GM18951 (cell line): ENCODE measurements at regions not wholly inside any gene's neighbourhood (a gene's known extent, or its start where the extent isn't known, plus 50 kb on each side); places are given as distances from the start of the nearest gene placed in this dataset.
"Not testable (repeated sequence)": the region's sequence is repeated elsewhere in the genome, so short reads cannot be mapped to it uniquely, and the experiment has no call there.

ENCODE experiments used
- POLR2A ChIP-seq: IDR thresholded peaks from 4 replicates; pipeline ENCODE4 v1.6.1; 2011; ENCODE audit warnings: mild to moderate bottlenecking; ENCODE audit not compliant: insufficient read length, insufficient read depth; ENCODE audit errors: extremely low read depth
- in situ Hi-C: fragments of 300-500 bp; cut with MboI; formaldehyde crosslinking; loops from one replicate; pipeline ENCODE4 v1.12.0; 2022; ENCODE audit warnings: low sequenced_read_pairs, mixed read lengths, inconsistent platforms; ENCODE audit not compliant: unreplicated experiment

GRCh38 chr5:124126504-124127217 is 614.7 kb downstream of the CSNK1G3 start:
- in situ Hi-C loops: no loop called here
- no peak for TF ChIP-seq POLR2A

- in situ Hi-C loops: no loop called here
- no peak for TF ChIP-seq POLR2A
Observed at GRCh38 chr5:124124711-124125229, 612.8 kb downstream of the CSNK1G3 start.

GRCh38 chr5:124121198-124121597 is 609.2 kb downstream of the CSNK1G3 start:
- TF ChIP-seq POLR2A: no peak
- in situ Hi-C loops: no loop called here

- in situ Hi-C loops: no loop called here
- TF ChIP-seq POLR2A: no peak
Observed at GRCh38 chr5:124114911-124115310, 602.9 kb downstream of the CSNK1G3 start.

GRCh38 chr5:124111886-124112285 is 599.9 kb downstream of the CSNK1G3 start:
- no peak for TF ChIP-seq POLR2A
- in situ Hi-C loops: no loop called here

- no peak for TF ChIP-seq POLR2A
- in situ Hi-C loops: no loop called here
Observed at GRCh38 chr5:124110942-124111341, 599.0 kb downstream of the CSNK1G3 start.

- TF ChIP-seq POLR2A: no peak
Observed at GRCh38 chr5:124105326-124105725, 593.3 kb downstream of the CSNK1G3 start.

GRCh38 chr5:124104821-124105220 is 592.8 kb downstream of the CSNK1G3 start:
- no peak for TF ChIP-seq POLR2A
- in situ Hi-C loops: no loop called here

More at GRCh38 chr5:124105326-124105725, 593.3 kb downstream of the CSNK1G3 start:
- in situ Hi-C loops: no loop called here

- in situ Hi-C loops: no loop called here
- TF ChIP-seq POLR2A: no peak
Observed at GRCh38 chr5:124104344-124104743, 592.4 kb downstream of the CSNK1G3 start.

GRCh38 chr5:124103671-124104070 is 591.7 kb downstream of the CSNK1G3 start:
- TF ChIP-seq POLR2A: no peak
- in situ Hi-C loops: no loop called here

GRCh38 chr5:124103056-124103455 is 591.1 kb downstream of the CSNK1G3 start:
- in situ Hi-C loops: not testable (repeated sequence)

- in situ Hi-C loops: no loop called here
- TF ChIP-seq POLR2A: no peak
Observed at GRCh38 chr5:124102486-124102885, 590.5 kb downstream of the CSNK1G3 start.

- no peak for TF ChIP-seq POLR2A
- in situ Hi-C loops: no loop called here
Observed at GRCh38 chr5:124093658-124094057, 581.7 kb downstream of the CSNK1G3 start.

- TF ChIP-seq POLR2A: no peak
- in situ Hi-C loops: no loop called here
Observed at GRCh38 chr5:124090115-124090514, 578.1 kb downstream of the CSNK1G3 start.
